ENCODE measurements at regions not wholly inside any gene's neighbourhood (a gene's known extent, or its start where the extent isn't known, plus 50 kb on each side); places are given as distances from the start of the nearest gene placed in this dataset.

DNA sequence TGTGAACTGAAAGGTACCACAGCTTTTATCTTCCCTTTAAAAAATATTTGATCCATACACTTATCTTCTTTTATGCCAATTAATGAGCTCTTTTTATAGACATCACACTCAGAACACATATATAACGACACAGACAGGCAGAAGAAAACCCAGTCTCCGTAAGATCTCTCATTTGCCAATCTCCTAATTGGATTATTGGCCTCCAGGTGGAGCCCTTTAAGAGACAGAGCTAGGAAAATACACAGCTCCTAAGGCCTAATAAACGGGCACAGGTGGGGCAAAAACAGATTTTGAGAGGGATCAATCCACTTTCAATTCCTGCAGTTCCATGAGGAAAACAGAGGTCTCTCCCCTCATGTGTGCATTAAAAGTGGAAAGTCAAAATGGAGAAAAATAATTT is 1495.4 kb downstream of the RPA4 start:
- Mint-ChIP-seq H3K27me3 (no peaks in the 10 kb centered on the region), H3K4me1 (no peaks in the 10 kb centered on the region), H3K36me3 (no peaks in the 10 kb centered on the region), H3K4me3 (no peak overlapping the region), H3K27ac (no peak overlapping the region), H3K9me3 (peaks cover 0 to 23% (median 3%) of the 10 kb centered on the region in 9 donors)
- ATAC-seq (no peak), DNase-seq (no peak)
- POLR2A ChIA-PET, result no interaction called here

GRCh38 chrX:98380106-98380505 is 1496.4 kb downstream of the RPA4 start:
- Mint-ChIP-seq H3K27me3 (no peaks in the 10 kb centered on the region), H3K27ac (no peak overlapping the region), H3K4me1 (no peaks in the 10 kb centered on the region), H3K36me3 (no peaks in the 10 kb centered on the region), H3K9me3 (peaks cover 0 to 23% (median 0%) of the 10 kb centered on the region in 9 donors), H3K4me3 (no peak overlapping the region)
- POLR2A ChIA-PET, result no interaction called here
- DNase-seq (no peak), ATAC-seq (no peak)

DNA sequence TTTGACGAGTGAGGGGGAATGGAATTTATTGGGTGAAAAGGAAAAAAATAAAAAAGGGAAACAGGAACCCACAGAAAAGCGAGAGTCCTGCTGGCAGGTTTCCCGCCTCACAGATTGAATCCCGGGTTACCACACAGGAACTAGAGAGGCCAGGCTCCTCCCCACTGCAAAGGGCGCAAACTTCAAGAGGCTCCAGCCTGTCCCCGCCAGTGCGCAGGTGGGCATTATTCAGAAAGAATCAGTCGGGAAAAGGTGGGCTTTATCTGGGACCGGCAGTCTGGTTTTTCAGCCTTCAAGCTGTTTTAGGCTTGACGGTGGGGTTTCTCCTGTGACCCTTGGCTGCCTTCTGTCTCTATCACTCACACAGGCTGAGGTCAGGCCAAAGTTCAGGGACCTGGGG is 1496.8 kb downstream of the RPA4 start:
- H3K27me3 Mint-ChIP-seq, result no peaks in the 10 kb centered on the region
- DNase-seq, result no peak
- ATAC-seq, result no peak
- no peaks in the 10 kb centered on the region for H3K36me3 Mint-ChIP-seq
- H3K27ac Mint-ChIP-seq, result no peak overlapping the region
- H3K4me1 Mint-ChIP-seq, result no peaks in the 10 kb centered on the region
- no peak overlapping the region for H3K4me3 Mint-ChIP-seq
- POLR2A ChIA-PET, result no interaction called here
- peaks cover 0 to 23% (median 0%) of the 10 kb centered on the region in 9 donors for H3K9me3 Mint-ChIP-seq

DNA sequence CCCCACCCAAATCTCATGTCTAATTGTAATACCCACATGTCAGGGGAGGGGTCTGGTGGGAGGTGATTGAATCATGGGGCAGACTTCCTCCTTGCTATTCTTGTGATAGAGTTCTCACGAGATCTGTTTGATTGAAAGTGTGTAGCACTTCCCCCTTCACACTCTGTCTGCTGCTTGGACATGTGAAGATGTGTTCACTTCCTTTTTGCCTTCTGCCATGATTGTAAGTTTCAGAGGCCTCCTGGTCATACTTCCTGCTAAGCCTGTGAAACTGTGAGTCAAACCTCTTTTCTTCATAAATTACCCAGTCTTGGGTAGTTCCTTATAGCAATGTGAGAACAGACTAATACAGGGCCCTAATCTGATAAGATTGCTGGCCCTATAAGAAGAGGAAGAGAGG is 1514.8 kb downstream of the RPA4 start:
- peaks cover 0 to 18% (median 0%) of the 10 kb centered on the region in 9 donors for H3K9me3 Mint-ChIP-seq
- POLR2A ChIA-PET, result no interaction called here

GRCh38 chrX:98405376-98405775 is 1521.7 kb downstream of the RPA4 start:
- no peak overlapping the region for H3K4me3 Mint-ChIP-seq
- peaks cover 0 to 9% (median 0%) of the 10 kb centered on the region in 9 donors for H3K9me3 Mint-ChIP-seq
- no peaks in the 10 kb centered on the region for H3K36me3 Mint-ChIP-seq
- DNase-seq (no peak), ATAC-seq (no peak)
- no peaks in the 10 kb centered on the region for H3K4me1 Mint-ChIP-seq
- H3K27me3 Mint-ChIP-seq, result no peaks in the 10 kb centered on the region
- no peak overlapping the region for H3K27ac Mint-ChIP-seq
- POLR2A ChIA-PET, result no interaction called here

More for the DNA sequence above, 1514.8 kb downstream of the RPA4 start:
- Mint-ChIP-seq H3K27me3 (no peaks in the 10 kb centered on the region), H3K4me3 (no peak overlapping the region), H3K36me3 (no peaks in the 10 kb centered on the region), H3K27ac (no peak overlapping the region), H3K4me1 (no peaks in the 10 kb centered on the region)
- no peak for ATAC-seq
- DNase-seq, result no peak

- no peak for DNase-seq
- H3K27ac Mint-ChIP-seq, result no peak overlapping the region
- POLR2A ChIA-PET, result no interaction called here
- H3K27me3 Mint-ChIP-seq, result no peaks in the 10 kb centered on the region
- no peak for ATAC-seq
- H3K4me3 Mint-ChIP-seq, result no peak overlapping the region
- no peaks in the 10 kb centered on the region for H3K4me1 Mint-ChIP-seq
- peaks cover 0 to 4% (median 0%) of the 10 kb centered on the region in 9 donors for H3K9me3 Mint-ChIP-seq
- no peaks in the 10 kb centered on the region for H3K36me3 Mint-ChIP-seq
Observed at GRCh38 chrX:98407584-98407983, 1523.9 kb downstream of the RPA4 start.

DNA sequence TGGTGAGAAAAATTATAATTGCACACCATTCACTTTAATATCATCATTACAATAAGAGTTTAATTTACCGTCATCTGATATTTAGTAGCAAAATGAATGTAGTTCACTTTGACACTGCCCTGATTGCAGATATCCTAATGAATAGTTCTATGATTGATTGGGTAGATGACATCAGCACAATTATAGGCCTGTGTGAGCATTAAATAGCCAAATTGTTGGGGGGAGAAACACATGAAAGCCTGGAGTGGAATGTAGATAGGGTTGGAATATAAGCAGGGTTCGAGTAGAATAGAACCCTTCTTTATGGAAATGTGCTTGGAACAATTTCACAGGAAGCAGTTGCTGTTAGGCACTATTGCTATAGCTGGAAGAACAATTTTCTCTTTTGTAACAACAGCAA is 1526.2 kb downstream of the RPA4 start:
- Mint-ChIP-seq H3K9me3 (peaks cover 0 to 4% (median 0%) of the 10 kb centered on the region in 9 donors), H3K36me3 (no peaks in the 10 kb centered on the region), H3K27ac (no peak overlapping the region), H3K4me1 (no peaks in the 10 kb centered on the region), H3K27me3 (no peaks in the 10 kb centered on the region), H3K4me3 (no peak overlapping the region)
- POLR2A ChIA-PET, result no interaction called here
- ATAC-seq (no peak), DNase-seq (no peak)

DNA sequence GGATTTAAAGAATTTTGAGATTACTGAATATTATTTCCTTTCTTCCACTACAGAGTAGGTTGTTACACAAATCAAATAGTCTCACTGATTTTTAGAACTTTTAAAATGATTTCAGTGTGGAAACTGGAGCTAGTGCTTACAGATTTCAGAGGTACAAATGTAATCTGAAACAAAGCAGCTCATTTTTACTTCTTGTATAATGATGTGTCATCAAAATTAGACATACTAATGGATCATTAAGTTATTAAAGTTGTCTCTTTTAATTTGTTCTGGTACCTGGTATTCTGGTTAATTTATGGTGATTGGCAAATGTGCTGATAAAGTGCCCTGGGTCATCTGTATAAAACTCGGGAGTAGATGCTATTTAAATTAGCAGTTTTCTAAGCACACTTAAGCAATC is 1528.3 kb downstream of the RPA4 start:
- no peaks in the 10 kb centered on the region for H3K4me1 Mint-ChIP-seq
- no peak overlapping the region for H3K4me3 Mint-ChIP-seq
- POLR2A ChIA-PET, result no interaction called here
- H3K36me3 Mint-ChIP-seq, result no peaks in the 10 kb centered on the region
- H3K27ac Mint-ChIP-seq, result no peak overlapping the region
- no peaks in the 10 kb centered on the region for H3K27me3 Mint-ChIP-seq
- DNase-seq (no peak), ATAC-seq (no peak)
- H3K9me3 Mint-ChIP-seq, result peaks cover 0 to 4% (median 0%) of the 10 kb centered on the region in 9 donors

DNA sequence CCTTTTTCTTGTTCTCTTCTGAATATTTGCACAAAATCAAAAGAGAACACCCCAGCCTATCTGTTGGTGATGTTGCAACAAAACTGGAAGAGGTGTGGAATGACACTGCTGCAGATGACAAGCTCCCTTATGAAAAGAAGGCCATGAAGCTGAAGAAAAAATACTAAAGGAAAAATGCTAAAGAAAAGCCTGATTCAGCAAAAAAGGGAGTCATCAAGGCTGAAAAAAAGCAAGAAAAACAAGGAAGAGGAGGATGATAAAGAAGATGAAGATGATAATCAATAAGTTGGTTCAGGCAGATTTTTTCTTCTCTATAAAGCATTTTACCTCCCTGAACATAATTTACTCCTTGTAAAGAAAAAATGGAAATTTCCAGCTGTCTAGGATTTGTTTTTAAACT is 1538.8 kb downstream of the RPA4 start:
- DNase-seq (no peak), ATAC-seq (no peak)
- peaks cover 0 to 10% (median 2%) of the 10 kb centered on the region in 9 donors for H3K9me3 Mint-ChIP-seq
- POLR2A ChIA-PET, result no interaction called here
- no peak overlapping the region for H3K27ac Mint-ChIP-seq
- no peaks in the 10 kb centered on the region for H3K4me1 Mint-ChIP-seq
- no peak overlapping the region for H3K4me3 Mint-ChIP-seq
- no peaks in the 10 kb centered on the region for H3K36me3 Mint-ChIP-seq
- H3K27me3 Mint-ChIP-seq, result no peaks in the 10 kb centered on the region

DNA sequence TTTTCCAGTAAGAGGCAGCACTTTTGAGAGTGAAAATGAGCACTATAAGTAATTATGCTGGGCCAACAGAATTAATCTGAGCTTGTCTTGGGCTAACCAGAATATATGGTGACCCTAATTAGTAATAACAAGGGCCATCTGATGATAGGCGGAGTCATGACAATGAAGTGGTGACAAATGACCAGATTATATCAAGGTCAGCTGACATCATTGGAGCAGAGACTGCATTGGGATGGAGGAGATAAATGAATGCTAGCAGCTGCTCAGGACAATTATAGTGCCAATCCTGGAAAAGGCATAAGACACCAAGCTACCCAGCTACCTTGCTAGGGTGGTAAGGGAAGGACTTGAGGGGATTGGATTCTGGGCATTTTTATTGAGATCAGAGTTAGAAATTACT is 1548.7 kb downstream of the RPA4 start:
- Mint-ChIP-seq H3K27me3 (no peaks in the 10 kb centered on the region), H3K36me3 (no peaks in the 10 kb centered on the region), H3K9me3 (peaks cover 0 to 4% (median 2%) of the 10 kb centered on the region in 9 donors), H3K27ac (no peak overlapping the region), H3K4me3 (no peak overlapping the region), H3K4me1 (no peaks in the 10 kb centered on the region)
- POLR2A ChIA-PET, result no interaction called here
- ATAC-seq, result no peak
- no peak for DNase-seq

DNA sequence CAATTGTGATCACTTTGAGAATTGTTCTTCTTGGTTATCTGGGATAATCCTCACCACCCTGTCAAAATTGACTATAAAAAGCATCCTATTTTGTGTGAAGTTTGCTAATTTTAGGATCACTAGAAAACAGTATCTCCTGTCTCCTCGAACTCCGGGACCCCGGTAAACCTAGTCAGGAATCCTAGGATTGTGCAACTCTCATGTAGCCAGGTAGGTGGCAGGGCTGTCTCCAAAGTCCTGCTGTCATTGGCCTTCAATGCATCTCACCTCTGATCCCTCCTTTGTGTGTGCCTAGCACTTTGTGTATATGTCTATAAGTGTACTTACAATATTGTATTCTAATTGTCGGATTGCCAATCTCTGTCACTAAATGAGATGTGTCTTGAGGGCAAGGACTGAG is 1564.8 kb downstream of the RPA4 start:
- no peak for ATAC-seq

DNA sequence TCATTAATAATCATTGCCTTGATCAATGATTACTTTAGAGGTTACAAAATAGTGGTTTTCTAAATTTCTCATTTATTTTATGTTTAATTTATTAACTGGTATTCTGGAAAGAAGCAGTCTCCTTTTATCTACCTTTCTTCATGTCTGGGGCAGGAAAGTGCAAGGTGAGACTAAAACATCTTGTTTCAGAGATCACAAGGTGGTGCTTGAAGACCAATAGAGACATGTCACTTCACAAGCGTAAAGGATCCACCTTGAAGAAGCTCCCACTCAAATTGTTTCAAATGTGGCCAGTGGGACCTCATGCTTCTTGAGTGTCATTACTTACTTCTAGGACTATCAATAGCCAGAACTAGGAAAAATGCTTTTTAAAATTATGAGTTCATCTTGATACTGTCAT is 1568.7 kb downstream of the RPA4 start:
- Mint-ChIP-seq H3K4me1 (no peaks in the 10 kb centered on the region), H3K27me3 (no peaks in the 10 kb centered on the region), H3K36me3 (no peaks in the 10 kb centered on the region), H3K9me3 (peaks cover 0 to 6% (median 0%) of the 10 kb centered on the region in 9 donors), H3K4me3 (no peak overlapping the region), H3K27ac (no peak overlapping the region)
- ATAC-seq (no peak), DNase-seq (no peak)
- POLR2A ChIA-PET, result no interaction called here

More for the DNA sequence above, 1564.8 kb downstream of the RPA4 start:
- H3K4me3 Mint-ChIP-seq, result no peak overlapping the region
- H3K27me3 Mint-ChIP-seq, result no peaks in the 10 kb centered on the region
- H3K27ac Mint-ChIP-seq, result no peak overlapping the region
- POLR2A ChIA-PET, result no interaction called here
- no peak for DNase-seq
- no peaks in the 10 kb centered on the region for H3K36me3 Mint-ChIP-seq
- H3K9me3 Mint-ChIP-seq, result peaks cover 0 to 8% (median 0%) of the 10 kb centered on the region in 9 donors
- no peaks in the 10 kb centered on the region for H3K4me1 Mint-ChIP-seq

- no peaks in the 10 kb centered on the region for H3K4me1 Mint-ChIP-seq
- H3K4me3 Mint-ChIP-seq, result no peak overlapping the region
- POLR2A ChIA-PET, result no interaction called here
- ATAC-seq, result no peak
- no peak for DNase-seq
- H3K27ac Mint-ChIP-seq, result no peak overlapping the region
- no peaks in the 10 kb centered on the region for H3K27me3 Mint-ChIP-seq
- no peaks in the 10 kb centered on the region for H3K36me3 Mint-ChIP-seq
- H3K9me3 Mint-ChIP-seq, result peaks cover 0 to 3% (median 0%) of the 10 kb centered on the region in 9 donors
Observed at GRCh38 chrX:98459669-98460068, 1576.0 kb downstream of the RPA4 start.

DNA sequence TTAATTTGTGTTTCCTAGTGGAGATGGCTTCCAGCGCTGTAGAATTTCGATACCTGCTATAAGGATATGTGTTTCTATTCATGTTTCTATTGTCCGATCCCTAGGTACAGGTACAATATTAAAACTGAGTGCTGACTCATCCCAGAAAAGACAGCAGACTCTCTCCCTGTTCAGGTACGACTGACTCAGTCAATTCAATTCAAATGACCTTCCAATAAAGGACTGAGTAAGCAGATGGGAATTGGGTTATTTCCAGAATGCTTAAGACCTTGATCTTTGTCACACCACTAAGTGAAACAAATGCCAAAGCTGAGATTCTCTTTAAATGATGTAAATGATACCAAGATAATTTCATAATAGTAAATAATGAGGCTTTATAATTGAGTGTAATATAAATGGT is 1596.9 kb downstream of the RPA4 start:
- H3K36me3 Mint-ChIP-seq, result no peaks in the 10 kb centered on the region
- no peak for ATAC-seq
- H3K27me3 Mint-ChIP-seq, result no peaks in the 10 kb centered on the region
- no peaks in the 10 kb centered on the region for H3K4me1 Mint-ChIP-seq
- DNase-seq, result no peak
- no peak overlapping the region for H3K27ac Mint-ChIP-seq
- POLR2A ChIA-PET, result no interaction called here
- H3K9me3 Mint-ChIP-seq, result peaks cover 0 to 4% (median 0%) of the 10 kb centered on the region in 9 donors
- H3K4me3 Mint-ChIP-seq, result no peak overlapping the region

- no peaks in the 10 kb centered on the region for H3K36me3 Mint-ChIP-seq
- ATAC-seq, result no peak
- POLR2A ChIA-PET, result no interaction called here
- H3K27ac Mint-ChIP-seq, result no peak overlapping the region
- H3K4me3 Mint-ChIP-seq, result no peak overlapping the region
- H3K9me3 Mint-ChIP-seq, result peaks cover 0 to 4% (median 0%) of the 10 kb centered on the region in 9 donors
- H3K4me1 Mint-ChIP-seq, result no peaks in the 10 kb centered on the region
- H3K27me3 Mint-ChIP-seq, result no peaks in the 10 kb centered on the region
- no peak for DNase-seq
Observed at GRCh38 chrX:98481636-98482035, 1597.9 kb downstream of the RPA4 start.

All from naive thymus-derived CD8-positive, alpha-beta T cell (primary cell).